IMR-90 (cell line): ENCODE measurements at regions not wholly inside any gene's neighbourhood (a gene's known extent, or its start where the extent isn't known, plus 50 kb on each side); places are given as distances from the start of the nearest gene placed in this dataset.

Source experiments
- ATAC-seq: fragments of 200-7000 bp; cut with Tn5 transposase; 2 replicates; pipeline ENCODE4 v1.9.1; 2020; ENCODE audit warnings: low read depth, mild to moderate bottlenecking, moderate library complexity
- BruUV-seq: library from RNA; stranded (reverse); fragments of 400-500 nt; replicated peaks from 2 replicates; lab custom pipeline; 2021; lab: Mats Ljungman, UMichigan
- CTCF ChIA-PET: fragments of 300-600 bp; formaldehyde crosslinking; extraction: SDS; loops from one replicate; lab custom pipeline; 2021; ENCODE audit warnings: antibody characterized with exemption; lab: Yijun Ruan, JAX
- POLR2A ChIA-PET: fragments of 300-600 bp; sonication (Branson Sonifier 250); formaldehyde crosslinking; loops from one replicate; lab custom pipeline; 2022; ENCODE audit warnings: antibody characterized with exemption; ENCODE audit not compliant: unreplicated experiment; lab: Charles Lee
- DNase-seq: peaks from one replicate; pipeline ENCODE4 v3.0.0; 2013
- H2AFZ ChIP-seq: replicated peaks from 2 replicates; pipeline ENCODE3; 2013; ENCODE audit warnings: low read length, mild to moderate bottlenecking; ENCODE audit not compliant: poor library complexity
- H2AK5ac ChIP-seq: 2 replicates; pipeline ENCODE4 v1.6.1; 2013; ENCODE audit warnings: low read depth, low read length, inconsistent platforms
- H2AK9ac ChIP-seq: replicated peaks from 2 replicates; pipeline ENCODE3; 2013; ENCODE audit warnings: mild to moderate bottlenecking, low read depth, low read length, moderate library complexity; ENCODE audit not compliant: poor library complexity
- H2BK120ac ChIP-seq: 2 replicates; pipeline ENCODE4 v1.6.1; 2013; ENCODE audit warnings: low read depth, low read length, inconsistent platforms
- H2BK15ac ChIP-seq: 3 replicates; pipeline ENCODE4 v1.6.1; 2013; ENCODE audit warnings: low read depth, low read length, inconsistent platforms
- H2BK20ac ChIP-seq: 2 replicates; pipeline ENCODE4 v1.6.1; 2013; ENCODE audit warnings: low read depth, mild to moderate bottlenecking, inconsistent platforms, low read length, moderate library complexity
- H2BK5ac ChIP-seq: 2 replicates; pipeline ENCODE4 v1.6.1; 2013; ENCODE audit warnings: mild to moderate bottlenecking, low read depth, low read length, inconsistent platforms; ENCODE audit not compliant: poor library complexity, severe bottlenecking
- H3K14ac ChIP-seq: replicated peaks from 2 replicates; pipeline ENCODE4 v1.6.1; 2013; ENCODE audit warnings: low read depth, low read length, inconsistent platforms
- H3K18ac ChIP-seq: 2 replicates; pipeline ENCODE4 v1.6.1; 2013; ENCODE audit warnings: low read depth, low read length, control low read depth
- H3K23ac ChIP-seq: 2 replicates; pipeline ENCODE4 v1.6.1; 2013; ENCODE audit warnings: low read depth, low read length, inconsistent platforms
- H3K27ac ChIP-seq: 2 replicates; pipeline ENCODE4 v1.5.1; 2013; ENCODE audit warnings: mild to moderate bottlenecking, control low read depth, low read length; ENCODE audit not compliant: insufficient read depth
- H3K27me3 ChIP-seq: 2 replicates; pipeline ENCODE4 v1.6.1; 2013; ENCODE audit warnings: low read length; ENCODE audit not compliant: control insufficient read depth, insufficient read depth
- H3K36me3 ChIP-seq: 2 replicates; pipeline ENCODE4 v1.6.1; 2013; ENCODE audit warnings: low read length, mixed read lengths; ENCODE audit not compliant: control insufficient read depth, insufficient read depth
- H3K4ac ChIP-seq: 2 replicates; pipeline ENCODE4 v1.6.1; 2013; ENCODE audit warnings: low read depth, low read length, inconsistent platforms
- H3K4me1 ChIP-seq: 2 replicates; pipeline ENCODE4 v1.6.1; 2013; ENCODE audit warnings: low read length, mixed read lengths; ENCODE audit not compliant: control insufficient read depth, insufficient read depth
- H3K4me2 ChIP-seq: 2 replicates; pipeline ENCODE4 v1.6.1; 2013; ENCODE audit warnings: low read depth, mild to moderate bottlenecking, control low read depth, low read length, moderate library complexity
- H3K4me3 ChIP-seq: 2 replicates; pipeline ENCODE4 v1.5.1; 2013; ENCODE audit warnings: low read depth, mild to moderate bottlenecking, control low read depth, low read length, moderate library complexity; ENCODE audit not compliant: insufficient read depth
- H3K56ac ChIP-seq: 2 replicates; pipeline ENCODE4 v1.6.1; 2013; ENCODE audit warnings: low read length, inconsistent platforms; ENCODE audit not compliant: insufficient read depth; ENCODE audit errors: extremely low read depth
- H3K79me1 ChIP-seq, 2 experiments: 2 replicates each; pipeline ENCODE4 v1.6.1; 2013; ENCODE audit warnings: low read length in 2 of 2, inconsistent platforms in 1 of 2, low read depth in 1 of 2
- H3K9ac ChIP-seq: 2 replicates; pipeline ENCODE4 v1.6.1; 2013; ENCODE audit warnings: low read depth, low read length, control low read depth
- H3K9me1 ChIP-seq: 2 replicates; pipeline ENCODE4 v1.6.1; 2013; ENCODE audit warnings: low read length, inconsistent platforms; ENCODE audit not compliant: insufficient read depth
- H3K9me3 ChIP-seq: 2 replicates; pipeline ENCODE4 v1.6.1; 2013; ENCODE audit warnings: low read length; ENCODE audit not compliant: control insufficient read depth, insufficient read depth
- H4K20me1 ChIP-seq: 2 replicates; pipeline ENCODE4 v1.6.1; 2013; ENCODE audit warnings: low read length, inconsistent platforms; ENCODE audit not compliant: insufficient read depth
- H4K5ac ChIP-seq: 2 replicates; pipeline ENCODE4 v1.6.1; 2013; ENCODE audit warnings: mild to moderate bottlenecking, low read depth, low read length, control low read depth
- H4K8ac ChIP-seq, 2 experiments: 2 replicates each; pipeline ENCODE4 v1.6.1; 2013; ENCODE audit warnings: low read depth in 2 of 2, low read length in 2 of 2, control low read depth in 1 of 2, inconsistent platforms in 1 of 2
- H4K91ac ChIP-seq: 2 replicates; pipeline ENCODE4 v1.6.1; 2013; ENCODE audit warnings: low read depth, low read length, inconsistent platforms; ENCODE audit not compliant: insufficient read depth
- MAFK ChIP-seq: IDR thresholded peaks from 2 replicates; pipeline ENCODE4 v1.6.1; 2012; ENCODE audit warnings: low read depth, low read length, improper control_type of control experiment
- RCOR1 ChIP-seq: IDR thresholded peaks from 2 replicates; pipeline ENCODE4 v1.6.1; 2012; ENCODE audit warnings: mild to moderate bottlenecking, low read length, improper control_type of control experiment; ENCODE audit not compliant: insufficient replicate concordance
- WGBS, 2 experiments: methylation state at CpG; one replicate each; pipeline versions ENCODE4 v1.1.5 to v1.1.7; 2013; ENCODE audit warnings: missing lambda C conversion rate in 2 of 2; ENCODE audit not compliant: insufficient read length in 1 of 2; ENCODE audit errors: extremely low coverage in 2 of 2; 5-methylcytosine and 5-hydroxymethylcytosine counted together
- dilution Hi-C: fragments of 300-500 bp; cut with HindIII; formaldehyde crosslinking; loops from one replicate; pipeline ENCODE4 v1.14.3; 2018; ENCODE audit warnings: low sequenced_read_pairs; ENCODE audit not compliant: unreplicated experiment
- in situ Hi-C: fragments of 300-500 bp; cut with MboI; formaldehyde crosslinking; loops from 3 replicates; pipeline ENCODE4 v1.14.3; 2019; ENCODE audit warnings: low sequenced_read_pairs, inconsistent platforms, mixed read lengths
- intact Hi-C: fragments of 100-400 bp; cut with micrococcal nuclease; formaldehyde crosslinking; loops from 2 replicates; pipeline ENCODE4 v1.10.0; 2022
- TF ChIP-seq, protein P1 (sequence below): fragments of 150-350 bp; IDR thresholded peaks from 2 replicates; pipeline ENCODE4 v1.6.1; 2016; ENCODE audit warnings: low read depth, mild to moderate bottlenecking, low read length, moderate library complexity, borderline replicate concordance
- TF ChIP-seq, protein P2 (sequence below): conservative IDR thresholded peaks from 2 replicates; pipeline ENCODE4 v1.5.1; 2012; ENCODE audit warnings: mild to moderate bottlenecking, low read depth, low read length, improper control_type of control experiment

DNA sequence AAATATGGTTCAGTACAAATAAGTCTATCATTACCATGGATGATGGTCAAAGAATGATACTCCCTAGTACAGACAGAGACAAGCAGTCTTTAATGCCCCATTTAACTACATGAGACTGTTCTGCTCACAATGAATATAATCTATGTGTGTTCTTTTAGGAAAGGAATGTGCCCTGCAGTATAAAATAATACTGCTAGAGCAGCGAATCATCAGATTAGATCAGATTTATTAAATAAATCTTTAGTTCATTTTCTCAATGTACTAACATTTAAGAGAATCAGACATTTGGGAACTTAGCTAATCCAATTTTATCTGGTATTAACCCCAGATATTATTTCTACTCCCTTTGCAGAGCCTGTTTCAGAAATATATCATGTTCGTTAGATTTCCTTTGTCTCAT lies 272.0 kb upstream of the GCFC2 start:
- no peak overlapping the region for H3K14ac ChIP-seq
- H3K9me3 ChIP-seq, result no peaks in the 10 kb centered on the region
- H3K36me3 ChIP-seq, result no peaks in the 10 kb centered on the region
- no peak for DNase-seq
- no peaks in the 10 kb centered on the region for H3K4me1 ChIP-seq
- H2BK20ac ChIP-seq, result no peak overlapping the region
- dilution Hi-C loops (no loop called here), intact Hi-C loops (no loop called here), in situ Hi-C loops (no loop called here)
- H3K9ac ChIP-seq, result no peak overlapping the region
- H3K4me2 ChIP-seq, result no peak overlapping the region
- no peak overlapping the region for H3K18ac ChIP-seq
- H3K27me3 ChIP-seq, result no peaks in the 10 kb centered on the region
- no peak overlapping the region for H2BK120ac ChIP-seq
- no peak overlapping the region for H2BK5ac ChIP-seq
- no peak overlapping the region for H4K8ac ChIP-seq
- ATAC-seq, result no peak
- no peak overlapping the region for H4K91ac ChIP-seq
- no peak overlapping the region for H3K4ac ChIP-seq
- 43% methylated on average over 1 of the region's 2 CpGs; no CpG with 5 or more reads in 1 of the 2 experiments for WGBS, 2 experiments
- H3K9me1 ChIP-seq, result no peaks in the 10 kb centered on the region
- H2AFZ ChIP-seq, result no peak overlapping the region
- no peak overlapping the region for H2AK5ac ChIP-seq
- no peak overlapping the region for H3K56ac ChIP-seq
- H4K20me1 ChIP-seq, result no peaks in the 10 kb centered on the region
- H4K5ac ChIP-seq, result no peak overlapping the region
- no peak overlapping the region for H3K27ac ChIP-seq
- CTCF ChIA-PET, result no interaction called here
- H2AK9ac ChIP-seq, result no peak overlapping the region
- BruUV-seq, result no TSS peak
- H2BK15ac ChIP-seq, result no peak overlapping the region
- H3K79me1 ChIP-seq, result no peaks in the 10 kb centered on the region
- H3K4me3 ChIP-seq, result no peak overlapping the region
- no peak for TF ChIP-seq RCOR1
- TF ChIP-seq, protein P1, sequence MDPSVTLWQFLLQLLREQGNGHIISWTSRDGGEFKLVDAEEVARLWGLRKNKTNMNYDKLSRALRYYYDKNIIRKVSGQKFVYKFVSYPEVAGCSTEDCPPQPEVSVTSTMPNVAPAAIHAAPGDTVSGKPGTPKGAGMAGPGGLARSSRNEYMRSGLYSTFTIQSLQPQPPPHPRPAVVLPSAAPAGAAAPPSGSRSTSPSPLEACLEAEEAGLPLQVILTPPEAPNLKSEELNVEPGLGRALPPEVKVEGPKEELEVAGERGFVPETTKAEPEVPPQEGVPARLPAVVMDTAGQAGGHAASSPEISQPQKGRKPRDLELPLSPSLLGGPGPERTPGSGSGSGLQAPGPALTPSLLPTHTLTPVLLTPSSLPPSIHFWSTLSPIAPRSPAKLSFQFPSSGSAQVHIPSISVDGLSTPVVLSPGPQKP, result no peak
- TF ChIP-seq MAFK, result no peak
- TF ChIP-seq, protein P2, sequence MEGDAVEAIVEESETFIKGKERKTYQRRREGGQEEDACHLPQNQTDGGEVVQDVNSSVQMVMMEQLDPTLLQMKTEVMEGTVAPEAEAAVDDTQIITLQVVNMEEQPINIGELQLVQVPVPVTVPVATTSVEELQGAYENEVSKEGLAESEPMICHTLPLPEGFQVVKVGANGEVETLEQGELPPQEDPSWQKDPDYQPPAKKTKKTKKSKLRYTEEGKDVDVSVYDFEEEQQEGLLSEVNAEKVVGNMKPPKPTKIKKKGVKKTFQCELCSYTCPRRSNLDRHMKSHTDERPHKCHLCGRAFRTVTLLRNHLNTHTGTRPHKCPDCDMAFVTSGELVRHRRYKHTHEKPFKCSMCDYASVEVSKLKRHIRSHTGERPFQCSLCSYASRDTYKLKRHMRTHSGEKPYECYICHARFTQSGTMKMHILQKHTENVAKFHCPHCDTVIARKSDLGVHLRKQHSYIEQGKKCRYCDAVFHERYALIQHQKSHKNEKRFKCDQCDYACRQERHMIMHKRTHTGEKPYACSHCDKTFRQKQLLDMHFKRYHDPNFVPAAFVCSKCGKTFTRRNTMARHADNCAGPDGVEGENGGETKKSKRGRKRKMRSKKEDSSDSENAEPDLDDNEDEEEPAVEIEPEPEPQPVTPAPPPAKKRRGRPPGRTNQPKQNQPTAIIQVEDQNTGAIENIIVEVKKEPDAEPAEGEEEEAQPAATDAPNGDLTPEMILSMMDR, result no peak
- no peak overlapping the region for H3K23ac ChIP-seq
- POLR2A ChIA-PET, result no interaction called here
